ENCODE measurements at regions not wholly inside any gene's neighbourhood (a gene's known extent, or its start where the extent isn't known, plus 50 kb on each side); places are given as distances from the start of the nearest gene placed in this dataset.

DNA sequence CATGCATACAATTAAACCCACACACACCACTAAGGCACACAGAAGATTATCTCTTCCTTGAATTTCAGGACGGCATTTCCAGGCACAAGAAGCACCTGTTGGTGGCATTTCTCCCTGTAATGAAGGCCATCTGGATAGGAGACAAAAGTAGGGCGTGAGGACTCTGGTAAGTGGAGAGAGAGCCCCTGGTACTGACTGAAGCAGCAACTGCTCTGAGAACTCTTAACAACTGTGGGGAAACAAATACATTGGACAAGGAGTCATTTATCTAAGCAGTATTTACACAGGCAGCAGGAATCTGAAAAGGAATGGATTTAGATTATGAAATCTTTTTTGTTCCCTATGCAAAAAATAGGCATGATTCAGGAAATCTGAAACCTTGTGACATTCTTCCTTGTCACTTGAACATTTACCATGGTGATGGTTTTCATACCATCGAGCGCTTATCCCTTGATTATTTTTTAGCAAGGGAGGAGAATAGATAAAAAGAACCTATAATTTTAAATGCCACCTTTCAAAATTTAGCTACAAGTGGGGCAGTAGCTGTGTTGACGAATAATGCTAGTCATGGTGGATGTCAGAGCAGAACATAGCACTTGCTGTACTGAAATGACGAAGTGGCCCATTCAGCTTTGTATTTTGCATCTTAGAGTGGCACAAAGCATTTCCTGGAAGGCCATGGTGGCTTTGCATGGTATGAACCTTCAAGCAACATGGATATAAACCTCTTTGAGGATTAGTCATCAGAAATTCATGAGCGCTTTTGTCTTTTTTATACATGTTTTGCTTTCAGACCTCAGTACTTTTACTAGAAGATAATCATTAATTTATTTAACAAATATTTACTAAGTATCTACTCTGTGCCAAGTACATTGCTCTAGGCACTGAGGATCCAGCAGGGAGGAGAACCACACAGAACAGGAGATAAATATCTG, 362.0 kb downstream of the ADGRL2 start:
- no peaks in the 10 kb centered on the region for H3K9me3 ChIP-seq (ENCODE audit: low read depth)
- DNase-seq (ENCODE audit: low read depth in 1 of 2, low spot score in 1 of 2) = no peak
- no peaks in the 10 kb centered on the region for H3K36me3 ChIP-seq
- TF ChIP-seq, protein P1, sequence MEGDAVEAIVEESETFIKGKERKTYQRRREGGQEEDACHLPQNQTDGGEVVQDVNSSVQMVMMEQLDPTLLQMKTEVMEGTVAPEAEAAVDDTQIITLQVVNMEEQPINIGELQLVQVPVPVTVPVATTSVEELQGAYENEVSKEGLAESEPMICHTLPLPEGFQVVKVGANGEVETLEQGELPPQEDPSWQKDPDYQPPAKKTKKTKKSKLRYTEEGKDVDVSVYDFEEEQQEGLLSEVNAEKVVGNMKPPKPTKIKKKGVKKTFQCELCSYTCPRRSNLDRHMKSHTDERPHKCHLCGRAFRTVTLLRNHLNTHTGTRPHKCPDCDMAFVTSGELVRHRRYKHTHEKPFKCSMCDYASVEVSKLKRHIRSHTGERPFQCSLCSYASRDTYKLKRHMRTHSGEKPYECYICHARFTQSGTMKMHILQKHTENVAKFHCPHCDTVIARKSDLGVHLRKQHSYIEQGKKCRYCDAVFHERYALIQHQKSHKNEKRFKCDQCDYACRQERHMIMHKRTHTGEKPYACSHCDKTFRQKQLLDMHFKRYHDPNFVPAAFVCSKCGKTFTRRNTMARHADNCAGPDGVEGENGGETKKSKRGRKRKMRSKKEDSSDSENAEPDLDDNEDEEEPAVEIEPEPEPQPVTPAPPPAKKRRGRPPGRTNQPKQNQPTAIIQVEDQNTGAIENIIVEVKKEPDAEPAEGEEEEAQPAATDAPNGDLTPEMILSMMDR (IDR thresholded peaks at IDR 0.05; ENCODE audit: low read depth, low read length) = no peak
- no peak overlapping the region for H3K27ac ChIP-seq
- H3K4me3 ChIP-seq = no peak overlapping the region
- no peaks in the 10 kb centered on the region for H3K27me3 ChIP-seq
- no peaks in the 10 kb centered on the region for H3K4me1 ChIP-seq (ENCODE audit: low read depth)

DNA sequence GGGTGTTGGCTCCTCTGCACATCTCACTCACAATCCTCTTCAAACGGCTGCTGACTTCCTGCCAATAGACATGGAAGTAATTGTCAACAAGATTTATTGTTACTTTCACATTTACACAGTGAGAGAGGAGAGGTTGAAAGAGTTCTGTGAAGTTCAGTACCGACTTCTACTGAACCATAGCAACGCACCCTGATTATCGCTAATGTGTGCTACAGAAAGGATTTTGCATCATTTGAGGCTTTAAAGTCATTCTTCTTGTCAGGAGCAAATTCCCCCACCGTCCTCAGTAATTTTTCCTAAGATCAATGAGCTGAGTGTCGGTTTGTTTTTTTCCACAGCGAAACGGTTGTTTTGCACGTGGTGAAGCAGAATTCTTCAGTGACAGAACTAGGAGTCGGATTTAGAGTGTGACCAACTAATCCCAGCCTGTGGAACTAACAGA, 361.0 kb downstream of the ADGRL2 start:
- TF ChIP-seq, protein P1 (IDR thresholded peaks at IDR 0.05; ENCODE audit: low read depth, low read length) = no peak
- Histone ChIP-seq H3K4me1 (ENCODE audit: low read depth) (no peaks in the 10 kb centered on the region), H3K9me3 (ENCODE audit: low read depth) (no peaks in the 10 kb centered on the region), H3K4me3 (no peak overlapping the region), H3K27ac (no peak overlapping the region), H3K27me3 (no peaks in the 10 kb centered on the region), H3K36me3 (no peaks in the 10 kb centered on the region)
- no peak for DNase-seq (ENCODE audit: low read depth in 1 of 2, low spot score in 1 of 2)

DNA sequence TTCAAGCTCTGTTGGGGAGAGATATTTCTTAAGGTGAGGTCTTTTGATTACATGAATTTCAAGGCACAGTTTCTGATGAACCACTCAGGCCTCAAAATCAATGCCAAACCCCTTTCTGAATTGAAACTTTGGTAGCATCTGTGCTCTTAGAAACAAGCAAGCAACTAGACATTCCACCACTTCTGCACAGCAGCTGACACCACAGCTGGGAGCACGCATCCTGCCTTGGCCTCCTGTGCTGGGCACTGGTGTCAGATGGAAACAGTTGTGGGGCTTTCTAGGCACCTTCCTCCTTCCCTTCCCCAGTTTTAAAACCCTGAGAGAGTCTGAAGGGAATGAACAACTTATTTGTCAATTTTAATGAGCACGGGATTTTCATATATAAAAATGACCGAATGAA, 360.2 kb downstream of the ADGRL2 start:
- Histone ChIP-seq H3K4me1 (ENCODE audit: low read depth) (no peaks in the 10 kb centered on the region), H3K9me3 (ENCODE audit: low read depth) (no peaks in the 10 kb centered on the region), H3K27ac (no peak overlapping the region), H3K36me3 (no peaks in the 10 kb centered on the region), H3K4me3 (no peak overlapping the region), H3K27me3 (no peaks in the 10 kb centered on the region)
- TF ChIP-seq, protein P1 (IDR thresholded peaks at IDR 0.05; ENCODE audit: low read depth, low read length) = no peak
- DNase-seq (ENCODE audit: low read depth in 1 of 2, low spot score in 1 of 2) = no peak

DNA sequence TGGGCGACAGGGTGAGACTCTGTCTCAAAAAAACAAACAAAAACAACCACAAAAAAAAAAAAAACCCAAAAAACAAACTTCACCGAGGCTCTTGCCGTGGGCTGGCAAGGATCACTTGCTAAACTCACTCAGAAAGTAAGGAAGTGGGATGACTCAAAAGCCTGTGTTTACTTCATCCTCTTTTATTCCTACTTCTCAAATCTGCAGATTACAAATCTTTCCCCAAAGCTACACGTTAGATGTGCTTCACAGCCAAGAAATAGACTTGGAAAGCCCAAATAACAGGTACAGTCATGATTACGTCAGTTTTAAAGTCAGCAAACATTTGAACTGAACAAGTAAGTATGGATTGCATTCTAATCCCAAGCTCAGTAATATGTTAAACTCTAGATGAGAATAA, 359.3 kb downstream of the ADGRL2 start:
- H3K36me3 ChIP-seq = no peaks in the 10 kb centered on the region
- H3K27me3 ChIP-seq = no peaks in the 10 kb centered on the region
- no peaks in the 10 kb centered on the region for H3K9me3 ChIP-seq (ENCODE audit: low read depth)
- no peak for DNase-seq (ENCODE audit: low read depth in 1 of 2, low spot score in 1 of 2)
- no peaks in the 10 kb centered on the region for H3K4me1 ChIP-seq (ENCODE audit: low read depth)
- H3K27ac ChIP-seq = no peak overlapping the region
- no peak overlapping the region for H3K4me3 ChIP-seq
- TF ChIP-seq, protein P1 (IDR thresholded peaks at IDR 0.05; ENCODE audit: low read depth, low read length) = no peak

DNA sequence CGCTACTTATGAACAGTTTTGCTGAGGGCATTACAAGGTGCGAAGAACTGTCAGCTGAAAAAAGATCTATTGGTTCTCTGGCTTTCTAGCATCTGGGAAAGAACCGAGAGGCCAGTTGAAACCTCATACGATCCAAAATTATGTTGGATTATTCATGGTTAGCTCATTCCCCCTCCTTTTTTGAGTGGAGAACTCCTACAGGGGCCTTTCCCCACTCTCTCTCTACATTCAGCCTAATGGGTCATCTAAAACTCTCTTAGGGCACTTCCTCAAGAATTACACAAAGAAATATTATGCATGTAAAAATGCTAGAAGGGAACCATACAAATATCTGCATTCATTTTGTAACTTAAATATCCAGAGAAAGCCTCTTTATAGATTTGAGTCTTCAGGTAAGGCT, 358.2 kb downstream of the ADGRL2 start:
- Histone ChIP-seq H3K27me3 (no peaks in the 10 kb centered on the region), H3K9me3 (ENCODE audit: low read depth) (no peaks in the 10 kb centered on the region), H3K36me3 (no peaks in the 10 kb centered on the region), H3K4me3 (no peak overlapping the region), H3K4me1 (ENCODE audit: low read depth) (no peaks in the 10 kb centered on the region), H3K27ac (no peak overlapping the region)
- TF ChIP-seq, protein P1 (IDR thresholded peaks at IDR 0.05; ENCODE audit: low read depth, low read length) = no peak
- DNase-seq (ENCODE audit: low read depth in 1 of 2, low spot score in 1 of 2) = no peak
